IPS-20b (cell line): ENCODE measurements at regions not wholly inside any gene's neighbourhood (a gene's known extent, or its start where the extent isn't known, plus 50 kb on each side); places are given as distances from the start of the nearest gene placed in this dataset.

Experiments
- H3K27ac ChIP-seq: one replicate; pipeline ENCODE4 v1.5.1; 2013; ENCODE audit warnings: low read length
- H3K27me3 ChIP-seq: 2 replicates; pipeline ENCODE4 v1.6.1; 2013; ENCODE audit warnings: mild to moderate bottlenecking, low read length, inconsistent platforms; ENCODE audit not compliant: insufficient read depth
- H3K36me3 ChIP-seq: 2 replicates; pipeline ENCODE4 v1.6.1; 2013; ENCODE audit warnings: low read depth, mild to moderate bottlenecking, inconsistent platforms, low read length, moderate library complexity; ENCODE audit not compliant: insufficient read depth
- H3K4me1 ChIP-seq: 2 replicates; pipeline ENCODE4 v1.6.1; 2013; ENCODE audit warnings: mild to moderate bottlenecking, control low read depth, inconsistent platforms, low read length, moderate library complexity; ENCODE audit not compliant: insufficient read depth
- H3K4me3 ChIP-seq: 2 replicates; pipeline ENCODE4 v1.5.1; 2013; ENCODE audit warnings: mild to moderate bottlenecking, low read length, inconsistent platforms
- H3K9ac ChIP-seq: 2 replicates; pipeline ENCODE4 v1.6.1; 2013; ENCODE audit warnings: low read depth, mild to moderate bottlenecking, inconsistent platforms, low read length, moderate library complexity
- H3K9me3 ChIP-seq: 2 replicates; pipeline ENCODE4 v1.6.1; 2013; ENCODE audit warnings: mild to moderate bottlenecking, low read depth, low read length, inconsistent platforms; ENCODE audit not compliant: insufficient read depth

DNA sequence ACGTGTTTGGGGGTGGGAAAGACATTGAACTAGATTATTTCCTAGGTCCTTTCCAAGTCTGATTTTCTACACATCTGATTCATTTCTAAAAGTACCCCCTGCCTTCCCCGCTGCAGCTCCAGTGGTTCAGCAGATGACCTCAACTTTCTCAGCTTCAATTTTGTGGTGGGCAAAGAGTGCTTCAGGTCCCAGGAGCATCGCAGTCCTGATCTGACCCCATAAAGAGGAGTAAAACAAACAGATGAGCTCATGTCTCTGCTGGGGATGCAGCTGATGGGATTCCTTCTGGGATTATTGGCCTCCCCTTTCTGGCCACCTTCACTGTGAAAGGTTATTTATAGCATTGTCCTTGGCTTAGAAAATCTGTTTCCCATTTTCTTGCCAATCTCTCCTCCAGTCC lies 337.0 kb upstream of the PLXNA2 start:
- no peak overlapping the region for H3K4me3 ChIP-seq
- no peaks in the 10 kb centered on the region for H3K9me3 ChIP-seq
- H3K9ac ChIP-seq: no peak overlapping the region
- H3K27ac ChIP-seq: no peak overlapping the region
- no peaks in the 10 kb centered on the region for H3K4me1 ChIP-seq
- H3K36me3 ChIP-seq: no peaks in the 10 kb centered on the region
- H3K27me3 ChIP-seq: no peaks in the 10 kb centered on the region

DNA sequence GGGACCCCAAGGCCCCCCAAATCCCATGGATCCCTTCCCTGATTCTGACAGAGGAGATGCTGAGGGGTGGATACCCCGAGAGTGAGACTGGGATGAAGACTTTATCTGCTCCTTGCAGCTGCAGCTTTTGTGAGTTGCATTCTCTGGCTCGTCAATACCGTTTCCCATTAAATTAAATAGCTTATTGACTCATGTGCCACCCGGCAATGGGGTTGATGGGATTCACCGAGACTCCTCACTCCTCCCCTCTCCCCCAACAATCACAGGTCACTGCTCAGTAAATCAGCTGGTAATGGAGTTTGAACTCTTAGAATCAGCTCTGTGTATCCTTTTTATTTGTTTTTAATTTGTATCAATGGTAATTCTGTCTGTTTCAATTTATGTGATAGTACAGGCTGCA lies 337.5 kb upstream of the PLXNA2 start:
- Histone ChIP-seq H3K9ac (no peak overlapping the region), H3K36me3 (no peaks in the 10 kb centered on the region), H3K9me3 (no peaks in the 10 kb centered on the region), H3K4me1 (no peaks in the 10 kb centered on the region), H3K27ac (no peak overlapping the region), H3K4me3 (no peak overlapping the region), H3K27me3 (no peaks in the 10 kb centered on the region)

DNA sequence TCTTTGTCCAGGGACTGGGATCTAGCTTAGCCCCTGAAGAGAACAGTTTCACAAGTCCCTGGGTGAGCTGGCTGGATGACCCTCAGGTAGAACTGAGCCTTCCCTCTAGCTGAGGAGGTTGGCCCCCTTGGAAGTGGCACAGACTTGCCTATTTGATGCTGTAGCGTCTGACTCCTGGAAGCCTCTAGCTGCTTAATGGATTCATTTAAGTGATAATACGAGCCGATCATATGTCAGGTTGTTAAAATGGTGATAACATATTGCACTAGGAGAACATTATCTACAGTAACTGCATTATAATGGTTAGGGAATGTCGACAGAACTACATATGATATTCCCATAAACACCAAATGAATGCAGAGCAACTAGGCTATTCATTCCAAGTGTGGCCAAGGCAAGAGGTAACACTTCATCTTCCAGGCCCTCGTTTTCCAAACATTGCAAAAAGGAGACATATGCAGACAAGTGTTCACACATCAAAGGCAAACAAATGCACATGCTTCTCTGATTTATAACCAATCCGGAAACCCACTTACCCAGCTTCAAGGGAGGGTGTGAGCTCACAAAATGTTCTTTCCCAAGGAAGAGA lies 340.1 kb upstream of the PLXNA2 start:
- H3K27me3 ChIP-seq: no peaks in the 10 kb centered on the region
- no peaks in the 10 kb centered on the region for H3K36me3 ChIP-seq
- no peak overlapping the region for H3K4me3 ChIP-seq
- H3K9ac ChIP-seq: no peak overlapping the region
- H3K4me1 ChIP-seq: no peaks in the 10 kb centered on the region
- no peaks in the 10 kb centered on the region for H3K9me3 ChIP-seq
- no peak overlapping the region for H3K27ac ChIP-seq

DNA sequence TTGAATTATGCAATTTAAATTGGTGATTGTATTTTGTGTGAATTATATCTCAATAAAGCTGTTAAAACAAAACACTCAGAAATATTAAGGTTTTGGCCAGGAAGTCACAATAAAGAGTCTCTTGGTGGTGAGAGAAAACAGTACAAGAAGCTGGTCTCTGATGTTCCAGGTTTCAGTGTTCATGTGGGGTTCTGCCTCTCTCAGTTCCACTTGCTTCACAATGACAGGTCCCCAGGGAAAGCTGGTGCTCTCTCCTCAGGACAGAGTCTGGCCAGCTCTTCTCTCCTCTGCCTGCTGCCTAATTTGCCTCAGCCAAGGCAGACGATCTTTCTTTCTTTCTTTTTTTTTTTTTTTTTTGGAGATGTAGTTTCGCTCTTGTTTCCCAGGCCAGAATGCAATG lies 342.9 kb upstream of the PLXNA2 start:
- no peaks in the 10 kb centered on the region for H3K4me1 ChIP-seq
- no peaks in the 10 kb centered on the region for H3K36me3 ChIP-seq
- H3K9me3 ChIP-seq: no peaks in the 10 kb centered on the region

DNA sequence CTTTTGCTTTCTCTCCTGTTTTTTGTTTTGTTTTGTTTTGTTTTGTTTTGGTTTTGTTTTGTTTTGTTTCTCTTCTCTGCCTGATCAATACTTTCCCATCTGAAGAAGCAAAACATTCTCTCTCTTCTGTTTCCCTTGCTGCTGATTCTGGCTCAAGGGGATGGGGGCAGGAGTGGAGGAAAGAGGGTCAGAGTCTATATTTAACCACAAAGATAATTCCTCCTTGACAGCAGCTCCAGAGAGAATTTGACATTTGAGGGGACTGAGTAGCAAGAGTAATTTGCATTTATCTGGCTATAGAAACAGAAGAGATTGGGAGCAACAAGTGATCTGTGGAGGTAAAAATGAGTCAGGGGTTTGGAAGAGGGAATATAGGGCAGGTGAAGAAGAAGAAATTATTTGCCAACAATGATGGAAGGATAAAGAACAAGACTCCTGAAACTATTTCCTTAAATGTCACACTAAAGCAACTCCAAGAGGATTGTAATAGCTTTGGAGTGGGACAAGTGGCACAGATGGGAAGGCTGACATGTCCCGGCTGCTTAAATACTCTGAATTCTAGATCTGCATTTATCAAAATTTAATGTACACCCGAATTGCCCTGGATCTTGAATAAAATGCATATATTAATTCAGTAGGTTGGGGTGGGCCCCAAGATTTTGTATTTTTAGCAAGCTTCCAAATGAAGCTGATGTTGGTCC lies 349.3 kb upstream of the PLXNA2 start:
- no peak overlapping the region for H3K4me3 ChIP-seq
- H3K9ac ChIP-seq: no peak overlapping the region
- no peaks in the 10 kb centered on the region for H3K36me3 ChIP-seq
- peaks cover 2% of the 10 kb centered on the region for H3K4me1 ChIP-seq
- no peaks in the 10 kb centered on the region for H3K27me3 ChIP-seq
- no peak overlapping the region for H3K27ac ChIP-seq
- H3K9me3 ChIP-seq: no peaks in the 10 kb centered on the region

More for the DNA sequence above, 342.9 kb upstream of the PLXNA2 start:
- Histone ChIP-seq H3K27me3 (no peaks in the 10 kb centered on the region), H3K27ac (no peak overlapping the region), H3K4me3 (no peak overlapping the region), H3K9ac (no peak overlapping the region)

DNA sequence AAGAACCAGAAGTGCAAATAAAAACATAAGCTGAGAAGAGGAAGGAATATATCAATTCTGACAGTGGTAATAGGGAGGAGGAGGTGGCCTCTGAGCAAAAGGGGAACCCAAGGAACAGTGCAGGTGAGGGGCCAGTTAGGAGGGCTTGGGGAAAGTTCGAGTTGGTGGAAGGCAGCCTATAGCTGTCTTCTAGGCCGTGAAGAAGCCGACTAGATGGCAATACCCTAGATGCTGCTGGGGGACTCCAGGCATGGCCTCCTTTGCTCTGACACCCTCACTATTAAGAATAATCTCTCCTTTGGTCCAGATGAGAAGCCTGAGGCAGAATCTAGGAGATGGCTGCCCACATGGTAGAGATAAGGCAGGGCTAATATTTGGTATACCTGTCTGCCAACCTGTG lies 351.1 kb upstream of the PLXNA2 start:
- H3K36me3 ChIP-seq: no peaks in the 10 kb centered on the region
- no peaks in the 10 kb centered on the region for H3K27me3 ChIP-seq
- H3K9me3 ChIP-seq: no peaks in the 10 kb centered on the region
- H3K27ac ChIP-seq: no peak overlapping the region
- H3K4me3 ChIP-seq: no peak overlapping the region
- peaks cover 11% of the 10 kb centered on the region for H3K4me1 ChIP-seq
- no peak overlapping the region for H3K9ac ChIP-seq

DNA sequence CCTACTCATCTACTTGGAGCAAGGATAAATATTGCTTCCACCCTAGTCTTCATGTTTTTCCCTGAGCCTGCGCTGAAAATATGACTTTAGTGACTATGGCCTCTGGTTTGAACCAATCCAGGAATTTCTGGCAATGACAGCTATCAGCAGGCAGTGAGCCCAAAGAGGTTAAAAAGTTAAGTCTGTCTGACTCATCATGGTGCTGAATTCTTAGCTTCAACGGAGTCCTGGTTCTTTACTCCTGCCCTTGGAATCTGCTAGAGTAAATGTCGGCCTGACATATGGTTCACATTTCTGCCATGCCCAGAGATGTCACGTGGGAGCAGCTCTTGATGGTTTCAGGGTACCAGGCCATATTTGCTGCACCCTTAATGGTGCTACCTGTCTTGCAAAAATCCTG lies 351.6 kb upstream of the PLXNA2 start:
- Histone ChIP-seq H3K4me1 (peaks cover 15% of the 10 kb centered on the region), H3K4me3 (no peak overlapping the region), H3K36me3 (no peaks in the 10 kb centered on the region), H3K9ac (no peak overlapping the region), H3K27me3 (no peaks in the 10 kb centered on the region), H3K27ac (no peak overlapping the region), H3K9me3 (no peaks in the 10 kb centered on the region)

DNA sequence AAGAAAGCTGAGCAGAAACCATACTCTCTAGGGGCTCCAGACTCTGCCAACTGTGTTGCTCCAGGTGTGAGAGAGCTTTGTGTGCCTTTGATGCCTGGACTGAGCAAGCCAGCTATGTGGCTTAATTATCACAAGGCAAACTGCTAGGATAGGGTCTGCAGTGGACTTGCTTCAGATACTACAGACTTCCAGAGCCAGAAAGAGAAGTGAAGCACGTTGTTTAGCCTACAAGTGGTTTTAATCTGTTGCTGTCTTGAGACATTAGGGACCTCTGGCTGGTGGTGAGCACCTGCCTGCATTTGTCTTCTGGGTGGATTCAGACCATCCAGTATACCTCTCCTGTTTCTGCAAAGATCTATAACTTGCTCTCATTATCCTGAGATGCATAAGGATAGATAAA lies 353.4 kb upstream of the PLXNA2 start:
- H3K27ac ChIP-seq: no peak overlapping the region

DNA sequence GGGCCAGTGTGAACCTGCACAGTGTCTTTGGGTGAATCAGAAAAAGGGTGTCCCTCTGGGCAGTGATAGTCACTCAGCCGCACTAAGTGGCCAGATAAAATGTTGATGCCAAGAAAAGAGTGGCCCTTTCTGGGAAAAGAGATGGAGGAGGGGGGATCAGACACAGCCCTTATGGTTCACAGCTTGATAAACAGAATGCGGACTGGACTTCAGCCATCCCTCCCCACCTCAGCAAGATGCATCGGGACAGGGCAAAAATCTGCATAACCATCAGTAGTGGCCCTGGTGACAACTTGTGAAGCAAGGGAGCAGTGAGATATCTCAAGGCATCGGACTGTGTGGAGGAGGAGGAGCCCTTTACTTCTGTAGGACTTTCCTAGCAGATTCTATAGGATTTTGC lies 353.8 kb upstream of the PLXNA2 start:
- Histone ChIP-seq H3K9ac (no peak overlapping the region), H3K27me3 (no peaks in the 10 kb centered on the region), H3K9me3 (no peaks in the 10 kb centered on the region), H3K36me3 (no peaks in the 10 kb centered on the region), H3K4me3 (no peak overlapping the region), H3K27ac (no peak overlapping the region), H3K4me1 (peaks cover 34% of the 10 kb centered on the region)

More for the DNA sequence above, 353.4 kb upstream of the PLXNA2 start:
- H3K9ac ChIP-seq: no peak overlapping the region
- no peaks in the 10 kb centered on the region for H3K36me3 ChIP-seq
- no peaks in the 10 kb centered on the region for H3K9me3 ChIP-seq
- no peaks in the 10 kb centered on the region for H3K27me3 ChIP-seq
- H3K4me1 ChIP-seq: peaks cover 33% of the 10 kb centered on the region
- no peak overlapping the region for H3K4me3 ChIP-seq

DNA sequence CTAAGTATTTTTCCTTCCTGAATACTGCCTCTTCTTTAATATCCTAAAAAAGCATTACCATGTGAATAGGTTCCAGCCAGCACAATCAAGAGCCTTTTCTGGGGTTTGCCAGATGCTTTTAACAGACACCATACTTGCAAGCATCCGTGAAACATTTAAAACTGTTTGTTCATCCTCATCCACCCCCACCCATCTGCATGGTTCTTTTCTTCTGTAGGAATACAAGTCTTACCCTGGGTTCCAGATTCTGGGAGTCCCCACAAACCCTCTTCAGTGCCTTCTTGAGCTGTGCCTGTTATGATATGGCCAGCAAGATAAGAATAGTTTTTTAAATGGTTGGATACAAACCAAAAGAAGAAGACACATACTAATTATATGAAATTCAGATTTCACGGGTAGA lies 354.9 kb upstream of the PLXNA2 start:
- Histone ChIP-seq H3K36me3 (no peaks in the 10 kb centered on the region), H3K4me1 (peaks cover 34% of the 10 kb centered on the region), H3K9ac (no peak overlapping the region), H3K27me3 (no peaks in the 10 kb centered on the region), H3K9me3 (no peaks in the 10 kb centered on the region), H3K27ac (no peak overlapping the region), H3K4me3 (no peak overlapping the region)

DNA sequence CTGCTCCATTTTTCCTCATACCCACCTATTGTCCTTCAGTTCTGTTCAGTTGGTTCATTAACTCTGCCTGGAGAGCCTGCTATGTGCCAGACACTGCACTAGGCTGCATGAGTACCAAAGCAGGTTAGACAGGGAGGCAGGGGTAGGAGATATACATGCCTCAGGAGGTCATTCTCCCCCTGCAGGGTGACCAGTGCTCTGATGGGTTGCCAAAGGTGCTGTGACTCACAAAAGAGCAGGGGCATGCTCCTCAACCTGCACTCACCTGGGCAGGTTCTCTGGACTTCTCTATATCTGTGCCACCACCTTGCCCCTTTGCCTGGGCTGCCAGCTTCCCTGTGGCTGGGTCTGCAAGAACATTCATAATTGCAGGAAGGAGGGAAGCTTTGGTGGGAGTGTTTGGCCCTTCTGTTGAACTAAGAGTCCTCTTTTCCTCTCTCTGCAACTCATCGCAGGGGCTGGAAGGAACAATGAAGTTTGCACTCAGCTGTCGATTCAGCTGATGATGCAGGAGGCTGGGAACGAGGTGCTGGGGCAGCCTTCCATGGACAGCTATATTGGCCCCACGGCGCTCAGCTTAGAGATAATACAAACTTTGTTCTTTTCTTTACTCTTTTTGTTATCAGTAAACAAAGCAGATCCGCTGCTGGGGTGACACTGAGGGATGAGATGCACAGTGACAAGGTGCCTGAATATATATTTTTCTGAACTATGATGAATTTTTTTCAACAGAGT lies 356.4 kb upstream of the PLXNA2 start:
- Histone ChIP-seq H3K4me1 (peaks cover 34% of the 10 kb centered on the region), H3K36me3 (no peaks in the 10 kb centered on the region), H3K27ac (no peak overlapping the region), H3K27me3 (no peaks in the 10 kb centered on the region), H3K9ac (no peak overlapping the region), H3K4me3 (no peak overlapping the region; the same call in 1 of the 2 replicates), H3K9me3 (no peaks in the 10 kb centered on the region)

DNA sequence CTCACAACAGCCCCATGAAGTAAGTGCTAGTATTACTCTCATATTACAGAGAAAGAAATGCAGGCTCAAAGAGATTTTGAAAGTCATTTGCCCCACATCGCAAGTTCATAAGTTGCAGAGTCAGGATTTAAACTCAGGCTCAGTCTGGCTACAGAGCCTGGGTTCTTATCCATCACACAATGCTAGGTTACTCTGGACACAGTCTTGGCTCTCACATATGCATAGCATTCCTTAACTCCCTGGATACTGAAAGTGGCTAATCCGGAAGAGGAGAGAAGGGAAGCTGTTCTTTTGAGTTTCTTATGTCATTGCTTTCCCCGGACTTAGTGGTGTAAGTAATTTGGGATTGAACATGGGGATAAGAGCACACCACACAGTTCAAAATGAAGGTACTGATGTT lies 357.4 kb upstream of the PLXNA2 start:
- Histone ChIP-seq H3K9me3 (no peaks in the 10 kb centered on the region), H3K9ac (no peak overlapping the region), H3K27me3 (no peaks in the 10 kb centered on the region), H3K27ac (no peak overlapping the region), H3K36me3 (no peaks in the 10 kb centered on the region), H3K4me3 (no peak overlapping the region), H3K4me1 (peaks cover 34% of the 10 kb centered on the region)
